UCSD-AML1 (cell line): ENCODE measurements at regions not wholly inside any gene's neighbourhood (a gene's known extent, or its start where the extent isn't known, plus 50 kb on each side); places are given as distances from the start of the nearest gene placed in this dataset.

ENCODE experiments used
- DNase-seq: peaks from one replicate; lab custom pipeline; 2025; ENCODE audit not compliant: unreplicated experiment; lab: John Stamatoyannopoulos, UW

DNA sequence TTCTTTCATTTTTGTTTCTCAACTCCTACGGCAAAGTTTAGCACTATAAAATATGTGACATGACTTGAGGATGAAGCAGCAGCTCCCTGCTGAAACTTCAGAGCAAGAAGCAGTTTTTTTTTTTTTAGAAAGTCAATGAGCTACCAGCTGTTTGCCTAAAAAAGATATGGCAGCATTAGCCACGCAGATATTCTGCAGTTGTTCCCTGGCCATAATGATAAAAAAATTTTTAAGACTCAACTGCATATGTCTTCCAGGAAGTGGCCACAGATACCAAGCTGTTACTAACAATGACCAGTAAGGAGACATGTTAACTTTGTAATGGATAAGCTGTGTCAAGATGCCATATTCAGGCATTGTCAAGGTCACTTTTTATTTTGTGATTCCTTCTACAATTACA lies 319.6 kb upstream of the CDH11 start:
- no peak for DNase-seq

- DNase-seq: no peak
Measured at GRCh38 chr16:65429504-65430181, 307.8 kb upstream of the CDH11 start.

- no peak for DNase-seq
Measured at GRCh38 chr16:65426484-65426883, 304.6 kb upstream of the CDH11 start.

GRCh38 chr16:65422934-65423333 lies 301.1 kb upstream of the CDH11 start:
- no peak for DNase-seq

GRCh38 chr16:65421596-65421995 lies 299.7 kb upstream of the CDH11 start:
- DNase-seq: no peak

DNA sequence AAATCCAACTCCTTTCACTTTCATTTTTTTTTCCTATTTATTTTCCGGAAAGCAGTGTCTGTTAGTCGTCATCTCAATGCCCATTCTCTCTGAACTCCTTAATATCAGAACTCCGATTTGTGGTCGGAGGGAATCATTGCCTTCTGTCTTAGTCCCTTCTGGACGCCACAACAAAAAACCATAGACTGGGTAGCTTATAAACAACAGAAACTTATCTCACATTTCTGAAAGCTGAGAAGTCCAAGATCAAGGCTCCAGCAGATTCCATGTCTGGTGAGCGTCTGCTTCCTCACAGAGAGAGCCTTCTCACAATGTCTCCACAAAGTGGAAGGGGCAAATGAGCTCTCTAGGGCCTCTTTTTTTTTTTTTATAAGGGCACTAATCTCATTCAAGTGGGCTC lies 296.6 kb upstream of the CDH11 start:
- DNase-seq: no peak

- DNase-seq: no peak
Measured at GRCh38 chr16:65415460-65415859, 293.6 kb upstream of the CDH11 start.

DNA sequence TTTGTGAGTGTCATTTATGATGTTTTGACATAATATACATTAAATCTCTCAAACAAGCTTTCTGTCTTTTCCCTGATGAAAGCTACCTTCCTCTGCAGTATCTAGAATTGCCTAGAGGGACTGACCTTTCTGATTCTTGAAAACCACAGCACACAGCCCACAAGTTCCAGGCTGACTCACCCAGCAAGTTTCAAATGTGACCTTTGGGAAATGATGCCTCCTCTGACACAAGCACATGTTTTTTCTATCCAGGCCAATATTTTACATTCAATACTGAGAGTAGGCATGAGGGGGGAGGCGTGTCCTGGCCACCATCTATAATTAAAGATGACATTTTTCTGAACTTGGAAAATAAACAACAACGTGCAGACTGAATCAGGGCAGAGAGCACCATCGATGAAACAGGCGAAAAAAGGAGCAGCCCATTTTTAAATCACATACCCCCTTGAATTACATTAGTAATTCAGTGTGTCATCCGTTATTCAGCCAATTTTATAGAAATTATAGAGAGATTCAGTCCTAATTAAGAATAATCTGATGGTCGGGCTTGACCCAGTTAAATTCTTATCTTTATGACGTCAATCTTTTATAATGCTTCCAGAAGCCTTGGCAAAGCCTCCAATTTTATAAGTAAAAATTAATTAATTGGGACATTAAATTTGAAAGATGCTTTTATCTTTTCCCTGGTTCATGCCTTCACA lies 292.6 kb upstream of the CDH11 start:
- DNase-seq: no peak

- no peak for DNase-seq
Measured at GRCh38 chr16:65413861-65414260, 292.0 kb upstream of the CDH11 start.

GRCh38 chr16:65410801-65411200 lies 288.9 kb upstream of the CDH11 start:
- DNase-seq: no peak

- DNase-seq: no peak
Measured at GRCh38 chr16:65409510-65409909, 287.6 kb upstream of the CDH11 start.

GRCh38 chr16:65406933-65407332 lies 285.1 kb upstream of the CDH11 start:
- DNase-seq: no peak

GRCh38 chr16:65406116-65406515 lies 284.3 kb upstream of the CDH11 start:
- DNase-seq: no peak

- DNase-seq: no peak
Measured at GRCh38 chr16:65394281-65394680, 272.4 kb upstream of the CDH11 start.

DNA sequence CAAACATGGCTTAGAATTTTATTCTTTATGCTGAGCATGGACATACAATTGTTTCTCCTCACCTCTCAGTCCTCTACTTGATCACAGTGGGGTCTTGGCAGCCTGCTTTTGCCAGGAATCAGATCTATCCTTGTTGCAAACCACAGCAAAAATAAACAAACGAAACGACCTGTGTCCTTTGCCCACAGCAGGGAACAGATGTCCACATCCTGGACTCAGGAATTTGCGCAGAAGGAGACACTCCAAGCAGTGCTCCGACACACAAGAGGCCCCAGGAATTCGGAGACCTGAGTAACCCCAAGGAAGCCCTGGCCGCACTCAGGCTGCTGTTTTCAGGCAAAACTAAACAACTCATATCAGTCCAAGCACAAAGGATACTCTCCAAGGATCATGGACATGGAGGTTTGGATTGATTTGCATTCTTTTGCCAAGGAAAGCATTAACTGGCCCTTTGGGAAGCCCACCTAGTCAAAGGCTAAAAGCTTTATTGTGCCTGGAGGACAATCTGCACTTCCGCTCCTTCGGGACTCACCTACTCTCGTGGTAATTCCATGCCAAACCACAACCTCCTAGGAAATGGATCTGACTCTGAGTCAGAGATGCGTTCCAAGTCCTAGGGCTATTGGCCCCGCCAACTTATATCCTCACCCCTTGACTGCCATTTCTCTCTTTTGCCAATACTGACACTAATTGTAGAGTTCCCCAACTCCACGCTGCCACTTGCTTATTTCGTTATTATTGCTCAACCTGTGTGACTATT lies 271.1 kb upstream of the CDH11 start:
- DNase-seq: no peak

DNA sequence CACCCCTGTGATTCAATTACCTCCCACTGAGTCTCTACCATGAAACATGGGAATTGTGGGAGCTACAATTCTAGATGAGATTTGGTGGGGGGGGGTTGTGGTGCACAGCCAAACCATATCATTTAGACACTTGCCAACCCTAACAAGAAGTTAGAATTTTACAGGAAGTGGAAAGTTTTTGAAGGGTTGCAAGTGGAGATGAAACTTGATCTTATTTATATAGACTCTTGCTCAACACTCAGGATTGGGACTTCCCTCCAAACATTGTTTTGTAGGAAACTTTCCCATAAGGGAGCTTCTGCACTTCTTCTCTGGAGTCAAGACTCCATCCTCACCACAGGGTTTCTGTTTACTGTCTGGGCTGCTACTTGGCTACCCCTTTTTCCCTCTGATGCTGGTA lies 266.7 kb upstream of the CDH11 start:
- DNase-seq: no peak

DNA sequence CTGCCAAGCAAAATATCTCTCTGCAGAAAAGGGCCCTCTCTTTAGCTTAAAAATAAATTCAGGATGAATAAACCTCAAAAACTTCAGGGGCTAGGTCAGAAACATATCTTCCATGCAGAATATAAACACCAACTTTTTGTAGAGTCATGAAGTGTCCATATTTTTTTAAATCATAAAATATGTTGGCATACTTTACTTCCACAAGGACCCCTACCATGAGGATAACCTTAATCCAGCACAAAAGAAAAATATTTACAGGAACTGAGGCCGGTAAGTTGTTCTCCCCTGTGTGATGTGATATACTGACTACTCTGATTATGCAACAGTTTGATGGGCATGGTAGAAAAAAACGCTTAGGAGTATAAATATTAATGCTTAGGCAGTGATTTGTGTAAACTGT lies 264.8 kb upstream of the CDH11 start:
- no peak for DNase-seq

- DNase-seq: no peak
Measured at GRCh38 chr16:65384441-65384840, 262.6 kb upstream of the CDH11 start.

- no peak for DNase-seq
Measured at GRCh38 chr16:65377195-65377594, 255.3 kb upstream of the CDH11 start.

- DNase-seq: no peak
Measured at GRCh38 chr16:65376601-65377000, 254.7 kb upstream of the CDH11 start.

DNA sequence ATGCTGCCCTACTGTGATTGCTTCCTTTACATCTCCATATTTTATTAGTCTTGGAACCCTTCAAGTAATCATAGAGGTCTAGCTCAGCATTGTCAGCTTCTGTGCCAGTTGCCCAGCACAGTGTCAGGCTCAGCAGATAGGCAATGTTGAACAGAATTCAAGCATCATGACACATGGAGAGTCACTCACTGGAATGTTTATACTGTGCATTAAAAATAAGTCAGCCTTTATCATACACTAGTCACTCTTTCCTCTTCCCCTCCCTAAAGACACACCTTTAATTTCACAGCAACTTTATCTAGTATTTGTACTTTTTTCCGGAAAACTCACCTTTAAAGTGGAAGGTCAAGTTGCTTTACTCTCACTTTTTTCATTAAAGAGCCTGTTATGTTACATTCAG lies 253.8 kb upstream of the CDH11 start:
- no peak for DNase-seq

- DNase-seq: no peak
Measured at GRCh38 chr16:65373097-65373496, 251.2 kb upstream of the CDH11 start.
